Activated CD4-positive, alpha-beta T cell treated with anti-CD3 and anti-CD28 coated beads, Interleukin-2, amount 10 ng/mL, durations not matched to agents 24 days and 14 days (primary cell): ENCODE measurements at regions not wholly inside any gene's neighbourhood (a gene's known extent, or its start where the extent isn't known, plus 50 kb on each side); places are given as distances from the start of the nearest gene placed in this dataset.
"Not testable (repeated sequence)": the region's sequence is repeated elsewhere in the genome, so short reads cannot be mapped to it uniquely, and the experiment has no call there.

Source experiments
- DNase-seq: peaks from one replicate; pipeline ENCODE4 v3.0.0; 2022
- H3K27ac Mint-ChIP-seq: one replicate; pipeline ENCODE4 v1.8.0; 2022; ENCODE audit warnings: mild to moderate bottlenecking, mixed read lengths
- H3K27me3 Mint-ChIP-seq: one replicate; pipeline ENCODE4 v1.8.0; 2022; ENCODE audit warnings: mixed read lengths
- H3K36me3 Mint-ChIP-seq: one replicate; pipeline ENCODE4 v1.8.0; 2022; ENCODE audit warnings: low read depth, mild to moderate bottlenecking, mixed read lengths
- H3K4me1 Mint-ChIP-seq: one replicate; pipeline ENCODE4 v1.8.0; 2021; ENCODE audit warnings: mixed read lengths
- H3K4me3 Mint-ChIP-seq: one replicate; pipeline ENCODE4 v1.8.0; 2022; ENCODE audit warnings: mild to moderate bottlenecking, moderate library complexity, mixed read lengths
- H3K9me3 Mint-ChIP-seq: one replicate; pipeline ENCODE4 v1.8.0; 2021; ENCODE audit warnings: mixed read lengths
- intact Hi-C: fragments of 100-400 bp; cut with micrococcal nuclease; formaldehyde crosslinking; loops from one replicate; pipeline ENCODE4 v1.15.1; 2023

- H3K36me3 Mint-ChIP-seq, result no peaks in the 10 kb centered on the region
- H3K9me3 Mint-ChIP-seq, result peaks cover 4% of the 10 kb centered on the region
- H3K27me3 Mint-ChIP-seq, result no peaks in the 10 kb centered on the region
- intact Hi-C loops, result no loop called here
- no peak overlapping the region for H3K4me3 Mint-ChIP-seq
- H3K27ac Mint-ChIP-seq, result no peak overlapping the region
- DNase-seq, result no peak
- H3K4me1 Mint-ChIP-seq, result no peaks in the 10 kb centered on the region
These were observed 538.9 kb upstream of the GRM7 start for GRCh38 chr3:6321999-6322398.

- no peaks in the 10 kb centered on the region for H3K27me3 Mint-ChIP-seq
- intact Hi-C loops, result no loop called here
These were observed 534.1 kb upstream of the GRM7 start for GRCh38 chr3:6326771-6327170.

GRCh38 chr3:6340980-6341325 is 520.0 kb upstream of the GRM7 start:
- not testable (repeated sequence) for H3K4me3 Mint-ChIP-seq, DNase-seq

More at GRCh38 chr3:6326771-6327170, 534.1 kb upstream of the GRM7 start:
- no peaks in the 10 kb centered on the region for H3K4me1 Mint-ChIP-seq
- H3K4me3 Mint-ChIP-seq, result no peak overlapping the region
- no peak overlapping the region for H3K27ac Mint-ChIP-seq
- no peak for DNase-seq
- H3K9me3 Mint-ChIP-seq, result peaks cover 6% of the 10 kb centered on the region
- H3K36me3 Mint-ChIP-seq, result no peaks in the 10 kb centered on the region

GRCh38 chr3:6351752-6352151 is 509.2 kb upstream of the GRM7 start:
- no peaks in the 10 kb centered on the region for H3K4me1 Mint-ChIP-seq
- intact Hi-C loops, result no loop called here
- no peaks in the 10 kb centered on the region for H3K27me3 Mint-ChIP-seq
- H3K4me3 Mint-ChIP-seq, result no peak overlapping the region
- H3K36me3 Mint-ChIP-seq, result no peaks in the 10 kb centered on the region
- H3K27ac Mint-ChIP-seq, result no peak overlapping the region
- H3K9me3 Mint-ChIP-seq, result no peaks in the 10 kb centered on the region
- DNase-seq, result no peak

More at GRCh38 chr3:6340980-6341325, 520.0 kb upstream of the GRM7 start:
- H3K27ac Mint-ChIP-seq, H3K9me3 Mint-ChIP-seq, H3K36me3 Mint-ChIP-seq, H3K4me1 Mint-ChIP-seq, H3K27me3 Mint-ChIP-seq, intact Hi-C loops: not testable (repeated sequence)

- Mint-ChIP-seq H3K27ac (no peak overlapping the region), H3K36me3 (no peaks in the 10 kb centered on the region), H3K27me3 (no peaks in the 10 kb centered on the region)
These were observed 506.3 kb upstream of the GRM7 start for GRCh38 chr3:6354653-6355052.

GRCh38 chr3:6362406-6362805 is 498.5 kb upstream of the GRM7 start:
- intact Hi-C loops, result no loop called here
- H3K36me3 Mint-ChIP-seq, result no peaks in the 10 kb centered on the region
- no peaks in the 10 kb centered on the region for H3K9me3 Mint-ChIP-seq
- no peak for DNase-seq
- no peaks in the 10 kb centered on the region for H3K27me3 Mint-ChIP-seq
- H3K4me3 Mint-ChIP-seq, result no peak overlapping the region
- H3K4me1 Mint-ChIP-seq, result no peaks in the 10 kb centered on the region
- H3K27ac Mint-ChIP-seq, result no peak overlapping the region

More at GRCh38 chr3:6354653-6355052, 506.3 kb upstream of the GRM7 start:
- no peak for DNase-seq
- Mint-ChIP-seq H3K4me3 (no peak overlapping the region), H3K4me1 (no peaks in the 10 kb centered on the region), H3K9me3 (no peaks in the 10 kb centered on the region)
- intact Hi-C loops, result no loop called here

GRCh38 chr3:6367171-6367570 is 493.7 kb upstream of the GRM7 start:
- Mint-ChIP-seq H3K36me3 (no peaks in the 10 kb centered on the region), H3K27ac (no peak overlapping the region), H3K4me3 (no peak overlapping the region), H3K9me3 (no peaks in the 10 kb centered on the region), H3K27me3 (no peaks in the 10 kb centered on the region), H3K4me1 (no peaks in the 10 kb centered on the region)
- intact Hi-C loops, result no loop called here
- DNase-seq, result no peak

- Mint-ChIP-seq H3K27me3 (no peaks in the 10 kb centered on the region), H3K36me3 (no peaks in the 10 kb centered on the region), H3K27ac (no peak overlapping the region), H3K4me3 (no peak overlapping the region), H3K4me1 (no peaks in the 10 kb centered on the region), H3K9me3 (no peaks in the 10 kb centered on the region)
- peak; percentile 4 for DNase-seq
- intact Hi-C loops, result no loop called here
These were observed 468.8 kb upstream of the GRM7 start for GRCh38 chr3:6392123-6392522.

- no peaks in the 10 kb centered on the region for H3K4me1 Mint-ChIP-seq
- no peak for DNase-seq
- no peaks in the 10 kb centered on the region for H3K27me3 Mint-ChIP-seq
- no peaks in the 10 kb centered on the region for H3K9me3 Mint-ChIP-seq
- no peaks in the 10 kb centered on the region for H3K36me3 Mint-ChIP-seq
- intact Hi-C loops, result no loop called here
- no peak overlapping the region for H3K4me3 Mint-ChIP-seq
- no peak overlapping the region for H3K27ac Mint-ChIP-seq
These were observed 466.0 kb upstream of the GRM7 start for GRCh38 chr3:6394944-6395343.

- intact Hi-C loops, result no loop called here
- H3K9me3 Mint-ChIP-seq, result no peaks in the 10 kb centered on the region
- H3K4me1 Mint-ChIP-seq, result no peaks in the 10 kb centered on the region
- H3K27ac Mint-ChIP-seq, result no peak overlapping the region
- no peaks in the 10 kb centered on the region for H3K27me3 Mint-ChIP-seq
- no peak overlapping the region for H3K4me3 Mint-ChIP-seq
- peak; percentile 21 for DNase-seq
- H3K36me3 Mint-ChIP-seq, result no peaks in the 10 kb centered on the region
These were observed 464.3 kb upstream of the GRM7 start for GRCh38 chr3:6396631-6397030.

GRCh38 chr3:6402666-6403065 is 458.2 kb upstream of the GRM7 start:
- intact Hi-C loops, H3K36me3 Mint-ChIP-seq, H3K27ac Mint-ChIP-seq, H3K27me3 Mint-ChIP-seq, H3K9me3 Mint-ChIP-seq, H3K4me3 Mint-ChIP-seq, H3K4me1 Mint-ChIP-seq: not testable (repeated sequence)
- peak; percentile 4 for DNase-seq

GRCh38 chr3:6406923-6407322 is 454.0 kb upstream of the GRM7 start:
- H3K4me1 Mint-ChIP-seq, H3K4me3 Mint-ChIP-seq, H3K36me3 Mint-ChIP-seq, H3K27me3 Mint-ChIP-seq, H3K9me3 Mint-ChIP-seq, H3K27ac Mint-ChIP-seq, intact Hi-C loops: not testable (repeated sequence)
- peak; percentile 3 for DNase-seq

GRCh38 chr3:6416049-6416661 is 444.8 kb upstream of the GRM7 start:
- Mint-ChIP-seq H3K27me3 (no peaks in the 10 kb centered on the region), H3K36me3 (no peaks in the 10 kb centered on the region), H3K4me1 (no peaks in the 10 kb centered on the region), H3K4me3 (no peak overlapping the region), H3K27ac (no peak overlapping the region), H3K9me3 (no peaks in the 10 kb centered on the region)
- DNase-seq, result no peak
- intact Hi-C loops, result no loop called here

- Mint-ChIP-seq H3K36me3 (no peaks in the 10 kb centered on the region), H3K4me1 (no peaks in the 10 kb centered on the region), H3K27me3 (no peaks in the 10 kb centered on the region), H3K27ac (no peak overlapping the region), H3K9me3 (no peaks in the 10 kb centered on the region), H3K4me3 (no peak overlapping the region)
- no peak for DNase-seq
- intact Hi-C loops, result no loop called here
These were observed 443.7 kb upstream of the GRM7 start for GRCh38 chr3:6417174-6417573.

- Mint-ChIP-seq H3K27me3 (no peaks in the 10 kb centered on the region), H3K9me3 (no peaks in the 10 kb centered on the region), H3K36me3 (no peaks in the 10 kb centered on the region), H3K4me3 (no peak overlapping the region), H3K4me1 (no peaks in the 10 kb centered on the region), H3K27ac (no peak overlapping the region)
- no peak for DNase-seq
- intact Hi-C loops, result no loop called here
These were observed 442.4 kb upstream of the GRM7 start for GRCh38 chr3:6418485-6418884.
